Sigmoid colon (tissue), 3 donors: ENCODE measurements at regions not wholly inside any gene's neighbourhood (a gene's known extent, or its start where the extent isn't known, plus 50 kb on each side); places are given as distances from the start of the nearest gene placed in this dataset.

ENCODE experiments used
- CTCF ChIP-seq, 4 experiments: fragments of 450-650 bp in 3 of 4; fragments of 200-600 bp in 1 of 4; IDR thresholded peaks; one replicate each; pipeline ENCODE4 v1.5.1; 2016 to 2019; ENCODE audit warnings: antibody characterized with exemption in 4 of 4, mild to moderate bottlenecking in 3 of 4, moderate library complexity in 2 of 4
- POLR2A ChIP-seq, 2 donors: fragments of 450-650 bp; IDR thresholded peaks; one replicate each; pipeline ENCODE4 v1.6.1; 2016; ENCODE audit warnings: antibody characterized with exemption in 2 of 2, mild to moderate bottlenecking in 2 of 2, moderate library complexity in 2 of 2

GRCh38 chr12:105470601-105471000 lies 140.1 kb downstream of the C12orf75 start:
- no peak for TF ChIP-seq CTCF (IDR thresholded peaks at IDR 0.05)
- TF ChIP-seq POLR2A (IDR thresholded peaks at IDR 0.05) = no peak
